ENCODE measurements at regions not wholly inside any gene's neighbourhood (a gene's known extent, or its start where the extent isn't known, plus 50 kb on each side); places are given as distances from the start of the nearest gene placed in this dataset.
"Not testable (repeated sequence)": the region's sequence is repeated elsewhere in the genome, so short reads cannot be mapped to it uniquely, and the experiment has no call there.

DNA sequence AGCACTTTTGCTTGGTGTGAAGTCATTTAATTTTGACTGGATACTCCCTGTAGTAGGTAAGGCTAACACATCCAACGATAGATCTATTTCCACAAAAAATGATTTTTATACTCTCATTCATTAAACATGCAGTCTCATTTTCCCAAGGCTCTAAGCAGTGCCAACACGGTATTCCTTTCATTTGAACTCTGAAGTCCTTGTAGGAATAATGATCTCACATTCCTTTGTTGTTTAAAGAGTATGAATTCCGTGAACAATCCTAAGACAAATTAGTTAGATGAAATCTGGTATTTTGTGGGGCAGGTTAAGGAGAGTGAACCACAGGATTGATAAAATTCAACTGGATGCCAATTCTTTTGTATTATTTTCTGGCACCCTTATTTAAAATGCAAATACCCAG, 66.6 kb downstream of the LACC1 start:
- Mint-ChIP-seq H3K4me3 (no peak overlapping the region), H3K36me3 (no peaks in the 10 kb centered on the region), H3K9me3 (ENCODE audit: low read depth) (no peaks in the 10 kb centered on the region), H3K27ac (no peak overlapping the region), H3K4me1 (no peaks in the 10 kb centered on the region), H3K27me3 (peaks cover 35% of the 10 kb centered on the region)
- DNase-seq (no peak), ATAC-seq (no peak)
- CTCF ChIA-PET = no interaction called here

DNA sequence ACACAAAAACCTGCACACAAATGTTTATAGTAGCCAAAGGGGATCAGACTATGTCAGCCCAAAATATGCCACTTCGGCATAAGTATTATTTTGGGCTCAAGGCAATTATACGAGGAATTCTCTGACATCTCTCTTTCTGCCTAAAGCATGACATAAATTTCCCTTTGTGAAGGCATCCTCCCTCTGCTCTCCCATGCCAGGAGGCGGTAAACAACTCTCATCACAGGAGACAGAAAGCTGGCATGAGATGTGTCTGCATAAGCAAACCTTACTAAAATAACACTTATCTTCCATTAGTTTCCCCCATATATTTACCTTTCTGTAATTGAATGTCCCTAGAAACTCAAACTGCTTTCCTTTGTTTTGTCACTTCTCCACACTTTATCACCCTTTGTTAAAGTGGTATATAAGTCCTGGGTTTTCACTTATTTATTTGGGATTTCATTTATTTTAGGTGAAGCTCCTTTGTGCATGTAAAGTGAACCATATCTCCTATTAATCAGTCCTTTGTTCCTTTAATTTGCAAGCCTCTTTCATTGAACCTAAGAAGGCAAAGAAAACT, 68.3 kb downstream of the LACC1 start:
- Mint-ChIP-seq H3K4me1 (no peaks in the 10 kb centered on the region), H3K9me3 (ENCODE audit: low read depth) (no peaks in the 10 kb centered on the region), H3K36me3 (no peaks in the 10 kb centered on the region), H3K4me3 (no peak overlapping the region), H3K27me3 (peaks cover 38% of the 10 kb centered on the region), H3K27ac (no peak overlapping the region)
- DNase-seq (no peak), ATAC-seq (no peak)
- CTCF ChIA-PET = no interaction called here

GRCh38 chr13:43953370-43953769, 73.7 kb downstream of the LACC1 start:
- H3K36me3 Mint-ChIP-seq = no peaks in the 10 kb centered on the region

GRCh38 chr13:43956975-43957374, 77.3 kb downstream of the LACC1 start:
- H3K4me3 Mint-ChIP-seq; H3K36me3 Mint-ChIP-seq; DNase-seq; H3K27ac Mint-ChIP-seq; ATAC-seq; H3K4me1 Mint-ChIP-seq; H3K9me3 Mint-ChIP-seq (ENCODE audit: low read depth); CTCF ChIA-PET: not testable (repeated sequence)
- peaks cover 30% of the 10 kb centered on the region for H3K27me3 Mint-ChIP-seq

More at GRCh38 chr13:43953370-43953769, 73.7 kb downstream of the LACC1 start:
- H3K27ac Mint-ChIP-seq = no peak overlapping the region
- ATAC-seq (no peak), DNase-seq (no peak)
- H3K9me3 Mint-ChIP-seq (ENCODE audit: low read depth) = no peaks in the 10 kb centered on the region
- no peaks in the 10 kb centered on the region for H3K4me1 Mint-ChIP-seq
- H3K27me3 Mint-ChIP-seq = peaks cover 43% of the 10 kb centered on the region
- CTCF ChIA-PET = no interaction called here
- H3K4me3 Mint-ChIP-seq = no peak overlapping the region

DNA sequence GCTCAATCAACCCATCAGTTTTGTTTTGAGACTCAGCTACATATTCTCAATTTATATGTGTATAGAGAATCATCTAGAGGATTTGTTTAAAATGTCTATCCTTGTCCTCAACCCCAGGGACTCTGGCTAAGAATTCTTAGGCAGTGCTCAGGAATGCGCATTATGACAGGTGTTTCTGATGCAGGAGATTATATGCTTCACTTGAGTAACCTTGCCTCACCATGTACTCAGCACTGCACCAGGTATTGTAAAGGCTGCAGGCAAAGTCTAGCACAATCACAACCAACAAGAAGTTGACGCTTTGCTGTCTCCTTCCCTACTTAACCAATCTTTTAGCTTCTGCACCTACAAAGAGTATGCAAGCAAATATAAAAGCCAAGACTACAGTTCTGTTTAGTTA, 79.6 kb downstream of the LACC1 start:
- no peak for ATAC-seq
- CTCF ChIA-PET = no interaction called here
- no peak overlapping the region for H3K4me3 Mint-ChIP-seq
- no peak for DNase-seq
- no peak overlapping the region for H3K27ac Mint-ChIP-seq
- no peaks in the 10 kb centered on the region for H3K9me3 Mint-ChIP-seq (ENCODE audit: low read depth)
- H3K36me3 Mint-ChIP-seq = no peaks in the 10 kb centered on the region
- H3K27me3 Mint-ChIP-seq = peaks cover 15% of the 10 kb centered on the region
- no peaks in the 10 kb centered on the region for H3K4me1 Mint-ChIP-seq

GRCh38 chr13:43961909-43962308, 82.2 kb downstream of the LACC1 start:
- DNase-seq = no peak
- Mint-ChIP-seq H3K27me3 (no peaks in the 10 kb centered on the region), H3K9me3 (ENCODE audit: low read depth) (no peaks in the 10 kb centered on the region), H3K4me1 (no peaks in the 10 kb centered on the region), H3K4me3 (no peak overlapping the region), H3K36me3 (no peaks in the 10 kb centered on the region), H3K27ac (no peak overlapping the region)
- CTCF ChIA-PET = no interaction called here
- no peak for ATAC-seq

DNA sequence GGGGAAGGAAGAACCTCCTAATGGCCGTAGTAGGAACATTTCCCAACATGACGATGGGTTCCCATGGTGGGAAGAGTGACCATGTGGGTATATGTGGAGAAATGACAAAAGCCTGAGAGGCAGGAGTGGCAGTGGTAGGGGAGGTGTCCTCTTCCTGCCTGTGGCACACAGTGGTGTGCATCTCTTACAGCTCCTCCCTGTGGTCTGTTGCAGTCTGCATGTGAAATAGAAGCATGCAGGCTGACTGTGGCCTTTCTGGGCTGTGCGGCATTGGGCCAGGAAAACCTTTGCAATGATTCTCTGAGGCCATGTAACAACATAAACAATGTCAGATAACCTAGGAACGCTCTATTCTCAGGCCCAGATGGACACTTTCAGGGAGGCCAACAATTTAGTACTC, 84.0 kb downstream of the LACC1 start:
- no peak for ATAC-seq

DNA sequence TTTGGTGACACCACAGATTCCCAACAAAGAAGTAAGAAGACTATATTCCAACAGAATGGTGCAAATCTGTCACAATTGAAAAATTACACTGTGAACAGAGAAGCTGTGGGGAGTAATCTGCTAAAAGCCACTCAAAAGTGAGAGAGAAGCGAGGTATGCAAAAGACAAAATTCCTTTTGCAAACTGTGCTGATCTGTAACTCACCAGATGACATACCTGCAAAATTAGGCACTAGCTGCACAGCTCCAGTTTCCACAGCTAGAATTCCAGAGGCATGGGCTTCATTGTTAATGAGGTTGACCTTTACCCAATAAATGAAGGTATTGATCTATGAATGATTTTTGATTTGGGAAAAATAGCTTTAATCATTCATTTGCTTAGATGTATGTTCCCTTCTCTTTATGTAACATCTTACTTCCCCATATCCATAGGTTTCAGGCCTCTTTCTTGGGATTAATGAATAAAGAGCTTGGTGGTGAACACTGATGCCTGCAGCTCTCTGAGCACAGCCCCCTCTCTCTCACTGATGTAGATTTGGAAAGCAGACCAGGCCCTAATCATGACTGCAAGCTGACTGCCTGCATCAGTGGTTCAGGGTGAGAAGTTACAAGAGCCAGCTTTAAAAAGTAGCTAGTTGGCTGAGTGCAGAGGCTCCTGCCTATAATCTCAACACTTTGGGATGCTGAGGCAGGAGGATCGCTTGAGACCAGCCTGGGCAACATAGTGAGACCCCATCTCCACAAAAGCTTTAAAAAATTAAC, 85.2 kb downstream of the LACC1 start:
- Mint-ChIP-seq H3K36me3 (no peaks in the 10 kb centered on the region), H3K27me3 (no peaks in the 10 kb centered on the region), H3K9me3 (ENCODE audit: low read depth) (no peaks in the 10 kb centered on the region), H3K4me1 (no peaks in the 10 kb centered on the region), H3K4me3 (no peak overlapping the region), H3K27ac (no peak overlapping the region)
- ATAC-seq = no peak
- CTCF ChIA-PET = interaction anchor here (0.6 kb wide), 1 partner anchor 36 kb away, joined by 3 read pairs; no protein-coding TSS in a partner anchor
- no peak for DNase-seq

More for the DNA sequence above, 84.0 kb downstream of the LACC1 start:
- Mint-ChIP-seq H3K36me3 (no peaks in the 10 kb centered on the region), H3K27ac (no peak overlapping the region), H3K4me3 (no peak overlapping the region), H3K4me1 (no peaks in the 10 kb centered on the region), H3K27me3 (no peaks in the 10 kb centered on the region), H3K9me3 (ENCODE audit: low read depth) (no peaks in the 10 kb centered on the region)
- DNase-seq = no peak
- CTCF ChIA-PET = no interaction called here

DNA sequence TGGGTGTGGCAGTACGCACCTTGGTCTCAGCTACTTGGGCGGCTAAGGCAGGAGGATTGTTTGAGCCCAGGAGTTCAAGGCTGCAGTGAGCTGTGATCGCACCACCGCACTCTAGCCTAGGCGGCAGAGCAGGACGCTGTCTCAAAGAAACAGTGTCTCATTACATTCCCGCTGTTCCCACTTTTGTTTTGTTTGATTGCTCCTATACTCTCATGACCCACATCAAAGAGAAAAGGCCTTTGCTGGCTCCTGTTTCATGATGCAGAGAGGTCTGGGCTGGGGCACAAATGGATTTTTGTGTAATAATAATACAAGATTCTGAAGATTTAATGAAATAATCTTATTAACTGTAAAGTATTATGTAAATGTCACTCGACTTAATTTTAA, 85.7 kb downstream of the LACC1 start:
- Mint-ChIP-seq H3K27ac (no peak overlapping the region), H3K36me3 (no peaks in the 10 kb centered on the region), H3K27me3 (no peaks in the 10 kb centered on the region), H3K9me3 (ENCODE audit: low read depth) (no peaks in the 10 kb centered on the region), H3K4me1 (no peaks in the 10 kb centered on the region), H3K4me3 (no peak overlapping the region)
- ATAC-seq (no peak), DNase-seq (no peak)
- CTCF ChIA-PET = interaction anchor here (0.6 kb wide), 1 partner anchor 36 kb away, joined by 3 read pairs; no protein-coding TSS in a partner anchor

GRCh38 chr13:43968251-43968942, 88.7 kb downstream of the LACC1 start:
- H3K27me3 Mint-ChIP-seq; H3K27ac Mint-ChIP-seq; H3K4me3 Mint-ChIP-seq; H3K4me1 Mint-ChIP-seq; DNase-seq; H3K9me3 Mint-ChIP-seq (ENCODE audit: low read depth); H3K36me3 Mint-ChIP-seq; ATAC-seq; CTCF ChIA-PET: not testable (repeated sequence)

DNA sequence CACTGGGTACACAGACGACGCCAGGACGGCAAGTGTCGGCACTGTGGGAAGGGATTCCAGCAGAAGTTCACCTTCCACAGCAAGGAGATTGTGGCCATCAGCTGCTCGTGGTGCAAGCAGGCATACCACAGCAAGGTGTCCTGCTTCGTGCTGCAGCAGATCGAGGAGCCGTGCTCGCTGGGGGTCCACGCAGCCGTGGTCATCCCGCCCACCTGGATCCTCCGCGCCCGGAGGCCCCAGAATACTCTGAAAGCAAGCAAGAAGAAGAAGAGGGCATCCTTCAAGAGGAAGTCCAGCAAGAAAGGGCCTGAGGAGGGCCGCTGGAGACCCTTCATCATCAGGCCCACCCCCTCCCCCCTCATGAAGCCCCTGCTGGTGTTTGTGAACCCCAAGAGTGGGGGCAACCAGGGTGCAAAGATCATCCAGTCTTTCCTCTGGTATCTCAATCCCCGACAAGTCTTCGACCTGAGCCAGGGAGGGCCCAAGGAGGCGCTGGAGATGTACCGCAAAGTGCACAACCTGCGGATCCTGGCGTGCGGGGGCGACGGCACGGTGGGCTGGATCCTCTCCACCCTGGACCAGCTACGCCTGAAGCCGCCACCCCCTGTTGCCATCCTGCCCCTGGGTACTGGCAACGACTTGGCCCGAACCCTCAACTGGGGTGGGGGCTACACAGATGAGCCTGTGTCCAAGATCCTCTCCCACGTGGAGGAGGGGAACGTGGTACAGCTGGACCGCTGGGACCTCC, 89.4 kb downstream of the LACC1 start:
- H3K4me1 Mint-ChIP-seq; H3K9me3 Mint-ChIP-seq (ENCODE audit: low read depth); ATAC-seq; H3K36me3 Mint-ChIP-seq; H3K27me3 Mint-ChIP-seq; H3K4me3 Mint-ChIP-seq; CTCF ChIA-PET; DNase-seq; H3K27ac Mint-ChIP-seq: not testable (repeated sequence)

- DNase-seq; H3K4me1 Mint-ChIP-seq; ATAC-seq; H3K27me3 Mint-ChIP-seq; H3K36me3 Mint-ChIP-seq; H3K9me3 Mint-ChIP-seq (ENCODE audit: low read depth); CTCF ChIA-PET; H3K27ac Mint-ChIP-seq; H3K4me3 Mint-ChIP-seq: not testable (repeated sequence)
These were observed 90.2 kb downstream of the LACC1 start for GRCh38 chr13:43969919-43970318.

DNA sequence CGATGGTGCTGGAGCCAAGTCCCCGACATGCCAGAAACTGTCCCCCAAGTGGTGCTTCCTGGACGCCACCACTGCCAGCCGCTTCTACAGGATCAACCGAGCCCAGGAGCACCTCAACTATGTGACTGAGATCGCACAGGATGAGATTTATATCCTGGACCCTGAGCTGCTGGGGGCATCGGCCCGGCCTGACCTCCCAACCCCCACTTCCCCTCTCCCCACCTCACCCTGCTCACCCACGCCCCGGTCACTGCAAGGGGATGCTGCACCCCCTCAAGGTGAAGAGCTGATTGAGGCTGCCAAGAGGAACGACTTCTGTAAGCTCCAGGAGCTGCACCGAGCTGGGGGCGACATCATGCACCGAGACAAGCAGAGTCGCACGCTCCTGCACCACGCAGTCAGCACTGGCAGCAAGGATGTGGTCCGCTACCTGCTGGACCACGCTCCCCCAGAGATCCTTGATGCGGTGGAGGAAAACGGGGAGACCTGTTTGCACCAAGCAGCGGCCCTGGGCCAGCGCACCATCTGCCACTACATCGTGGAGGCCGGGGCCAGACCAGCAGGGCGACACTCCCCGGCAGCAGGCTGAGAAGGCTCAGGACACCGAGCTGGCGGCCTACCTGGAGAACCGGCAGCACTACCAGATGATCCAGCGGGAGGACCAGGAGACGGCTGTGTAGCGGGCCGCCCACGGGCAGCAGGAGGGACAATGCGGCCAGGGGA, 91.0 kb downstream of the LACC1 start:
- H3K36me3 Mint-ChIP-seq; H3K27me3 Mint-ChIP-seq; H3K4me3 Mint-ChIP-seq; ATAC-seq; CTCF ChIA-PET; H3K9me3 Mint-ChIP-seq (ENCODE audit: low read depth); DNase-seq; H3K4me1 Mint-ChIP-seq; H3K27ac Mint-ChIP-seq: not testable (repeated sequence)

Measured in activated CD8-positive, alpha-beta memory T cell treated with anti-CD3 and anti-CD28 coated beads, Interleukin-2, amount 10 ng/mL, durations not matched to agents 7 days and 5 days (primary cell).